GM12874 (cell line): ENCODE measurements at regions not wholly inside any gene's neighbourhood (a gene's known extent, or its start where the extent isn't known, plus 50 kb on each side); places are given as distances from the start of the nearest gene placed in this dataset.

Experiments used
- TF ChIP-seq, protein P1 (sequence below): IDR thresholded peaks from 2 replicates; pipeline ENCODE4 v1.5.1; 2011; ENCODE audit warnings: low read depth, mild to moderate bottlenecking, control low read depth, low read length, moderate library complexity; ENCODE audit not compliant: insufficient read depth

DNA sequence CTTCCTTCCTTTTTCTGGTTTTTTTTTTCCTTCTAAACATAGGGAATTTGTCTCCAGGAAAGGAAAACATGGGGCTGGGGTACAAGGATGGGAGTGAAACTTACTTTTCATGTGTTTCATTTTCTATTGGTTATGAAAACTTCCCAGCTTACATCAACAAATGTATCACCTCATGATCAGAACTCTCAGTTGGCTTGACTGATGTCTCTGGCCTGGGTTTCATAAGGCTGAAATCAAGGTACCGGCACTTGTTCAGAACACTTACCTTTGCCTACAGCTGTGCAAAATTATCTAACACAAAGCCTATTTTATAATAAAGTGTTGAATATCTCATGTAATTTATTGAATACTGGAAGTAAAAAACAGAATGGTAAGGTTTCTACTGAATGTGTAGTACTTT lies 91.8 kb upstream of the STT3B start:
- TF ChIP-seq, protein P1, sequence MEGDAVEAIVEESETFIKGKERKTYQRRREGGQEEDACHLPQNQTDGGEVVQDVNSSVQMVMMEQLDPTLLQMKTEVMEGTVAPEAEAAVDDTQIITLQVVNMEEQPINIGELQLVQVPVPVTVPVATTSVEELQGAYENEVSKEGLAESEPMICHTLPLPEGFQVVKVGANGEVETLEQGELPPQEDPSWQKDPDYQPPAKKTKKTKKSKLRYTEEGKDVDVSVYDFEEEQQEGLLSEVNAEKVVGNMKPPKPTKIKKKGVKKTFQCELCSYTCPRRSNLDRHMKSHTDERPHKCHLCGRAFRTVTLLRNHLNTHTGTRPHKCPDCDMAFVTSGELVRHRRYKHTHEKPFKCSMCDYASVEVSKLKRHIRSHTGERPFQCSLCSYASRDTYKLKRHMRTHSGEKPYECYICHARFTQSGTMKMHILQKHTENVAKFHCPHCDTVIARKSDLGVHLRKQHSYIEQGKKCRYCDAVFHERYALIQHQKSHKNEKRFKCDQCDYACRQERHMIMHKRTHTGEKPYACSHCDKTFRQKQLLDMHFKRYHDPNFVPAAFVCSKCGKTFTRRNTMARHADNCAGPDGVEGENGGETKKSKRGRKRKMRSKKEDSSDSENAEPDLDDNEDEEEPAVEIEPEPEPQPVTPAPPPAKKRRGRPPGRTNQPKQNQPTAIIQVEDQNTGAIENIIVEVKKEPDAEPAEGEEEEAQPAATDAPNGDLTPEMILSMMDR = no peak

DNA sequence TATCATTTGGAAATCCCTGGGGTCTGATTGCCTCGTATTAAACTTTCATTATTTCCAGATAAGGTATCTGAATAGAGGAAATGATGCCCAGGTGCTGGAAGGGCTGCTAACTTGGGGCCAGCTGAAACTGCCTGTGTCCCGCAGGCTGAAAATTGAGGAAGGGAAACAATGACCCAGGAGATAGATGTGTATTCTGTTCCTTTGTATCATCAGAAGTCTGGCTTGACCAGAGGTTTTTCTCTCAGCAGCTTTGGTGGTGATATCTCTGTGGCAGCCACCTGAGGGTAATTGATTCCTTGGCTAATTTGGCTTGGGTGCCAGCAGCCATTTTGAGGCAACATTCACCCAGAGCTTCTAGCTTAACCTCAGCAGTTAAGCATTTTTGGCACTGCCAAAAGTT lies 90.0 kb upstream of the STT3B start:
- TF ChIP-seq, protein P1 = no peak

DNA sequence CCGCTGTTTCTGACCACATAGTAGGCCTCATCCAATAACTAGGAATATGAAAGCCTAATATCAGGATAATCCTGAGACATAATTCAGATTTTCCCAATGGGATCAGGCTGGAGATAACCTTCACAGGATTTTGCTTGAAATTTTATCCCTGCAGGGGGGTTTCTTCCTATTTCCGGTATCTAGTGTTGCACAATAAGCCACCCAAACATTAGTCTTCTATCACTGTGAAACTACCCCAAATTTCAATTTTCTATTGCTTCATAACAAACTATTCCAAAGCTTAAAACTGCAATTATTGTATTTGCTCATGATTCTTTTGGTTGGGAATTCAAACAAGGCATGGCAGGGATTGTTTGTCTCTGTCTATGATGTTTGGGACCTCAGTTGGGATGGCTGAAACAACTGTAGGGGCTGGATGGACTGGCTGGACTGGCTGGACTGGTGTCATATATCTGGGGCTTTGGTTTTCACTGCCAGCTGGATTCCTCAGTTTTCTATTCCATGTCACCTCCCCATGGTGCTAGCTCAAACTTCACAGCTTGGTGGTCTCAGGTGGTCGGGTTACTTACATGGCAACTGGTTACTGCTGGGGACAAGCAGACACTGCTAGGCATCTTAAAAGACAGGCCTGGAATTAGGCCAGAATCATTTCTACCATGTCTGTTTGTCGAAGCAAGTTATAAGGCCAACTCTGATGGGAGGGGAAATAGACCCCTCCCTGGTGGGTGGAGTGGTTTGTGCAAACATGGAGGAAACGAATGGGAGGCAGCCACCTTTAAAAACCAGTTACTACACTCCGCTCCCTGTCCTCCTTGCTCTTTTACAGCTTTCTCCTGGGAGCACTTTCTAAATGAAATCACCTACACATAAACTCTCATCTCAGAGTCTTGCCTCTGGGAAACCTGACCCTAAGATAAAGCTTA lies 88.2 kb upstream of the STT3B start:
- TF ChIP-seq, protein P1 = no peak

DNA sequence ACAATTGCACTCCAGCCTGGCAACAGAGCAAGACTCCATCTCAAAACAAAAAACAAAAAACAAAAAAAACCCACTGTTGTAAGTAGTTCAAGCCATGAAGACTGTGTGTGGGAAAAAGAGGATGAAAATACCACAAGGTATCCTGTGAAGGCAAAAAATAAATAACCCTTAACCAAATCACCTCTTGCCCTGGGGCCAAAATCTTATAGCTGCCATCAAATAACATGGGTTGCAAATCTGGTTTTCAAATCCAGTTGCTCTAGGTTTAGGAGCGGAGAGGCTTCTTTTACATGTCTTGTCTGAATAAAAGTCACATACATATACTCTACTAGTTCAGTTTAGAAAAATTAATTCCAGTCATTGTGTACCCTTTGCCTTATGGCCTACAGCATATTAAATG lies 87.0 kb upstream of the STT3B start:
- TF ChIP-seq, protein P1 = no peak

DNA sequence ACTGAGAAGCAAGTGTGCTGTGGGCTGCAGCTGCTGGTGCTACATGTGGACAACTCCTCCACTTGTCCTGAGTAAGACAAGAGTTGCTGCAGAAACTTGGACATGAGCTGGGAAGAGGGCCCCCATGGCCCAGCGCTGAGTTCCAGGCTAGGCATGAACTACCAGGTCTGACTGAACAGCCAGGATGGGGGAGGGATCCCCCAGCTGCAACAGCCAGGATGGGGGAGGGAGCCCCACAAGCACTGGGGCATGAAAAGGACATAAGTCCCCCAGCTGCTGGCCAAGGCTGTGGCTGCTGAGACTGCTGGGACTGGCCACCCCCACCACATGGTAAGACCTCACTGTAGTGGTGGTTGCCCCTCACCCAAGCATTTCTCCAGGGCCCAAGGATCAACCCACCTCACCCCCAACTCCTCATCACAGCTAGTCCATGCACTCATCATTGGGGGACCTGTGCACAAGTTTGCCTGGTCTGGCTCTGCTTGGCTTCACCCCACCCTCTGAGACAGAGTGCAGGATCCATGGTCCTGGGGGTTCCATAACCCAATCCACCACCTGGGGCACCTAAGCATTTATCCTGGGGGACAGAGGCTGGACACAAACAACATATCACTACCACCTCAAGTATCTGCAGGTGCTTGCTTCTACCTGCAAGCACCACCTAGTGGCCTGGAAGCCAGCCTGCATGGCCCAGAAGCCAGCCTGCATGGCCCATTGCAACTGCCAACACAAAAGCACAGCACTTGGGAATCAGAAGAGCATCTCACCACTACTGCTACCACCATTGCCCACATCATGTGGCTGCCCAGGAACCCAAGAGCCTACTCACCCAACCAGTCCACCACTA lies 84.5 kb upstream of the STT3B start:
- TF ChIP-seq, protein P1 = peak; percentile 75

DNA sequence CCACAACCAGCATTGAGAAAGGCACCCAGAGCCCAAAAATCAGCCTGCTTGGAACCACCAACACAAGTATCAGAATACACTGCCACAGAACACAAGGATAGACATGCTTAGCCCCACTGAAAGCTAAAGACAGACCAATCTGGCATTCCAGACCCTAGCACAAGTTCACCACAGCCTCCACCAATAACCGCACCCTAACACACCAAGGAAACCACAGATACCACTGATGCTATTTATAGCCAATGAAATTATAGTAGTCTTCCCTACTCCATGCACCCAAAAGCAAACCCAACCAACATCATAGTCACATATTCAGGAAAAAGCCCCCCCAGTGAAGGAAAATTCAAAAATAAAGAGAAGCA lies 83.9 kb upstream of the STT3B start:
- TF ChIP-seq, protein P1 = no peak

DNA sequence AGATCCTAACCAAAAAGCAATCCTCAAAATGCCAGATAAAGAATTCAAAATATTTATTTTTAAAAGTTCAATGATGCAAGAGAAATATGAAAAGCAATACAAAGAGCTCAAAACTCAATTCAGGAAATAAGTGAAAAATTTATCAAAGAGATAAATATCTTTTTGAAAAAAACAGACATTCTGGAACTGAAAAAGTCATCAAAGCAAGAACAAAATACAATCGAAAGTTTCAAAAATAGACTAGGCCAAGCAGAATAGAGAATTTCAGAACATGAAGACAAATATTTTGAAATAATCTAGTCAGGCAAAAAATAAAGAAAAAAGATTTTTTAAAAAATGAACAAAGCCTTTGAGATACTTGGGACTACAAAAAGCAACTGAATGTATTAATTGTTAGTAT lies 83.4 kb upstream of the STT3B start:
- TF ChIP-seq, protein P1 = no peak
